GM20431 (cell line): ENCODE measurements at regions not wholly inside any gene's neighbourhood (a gene's known extent, or its start where the extent isn't known, plus 50 kb on each side); places are given as distances from the start of the nearest gene placed in this dataset.
"Not testable (repeated sequence)": the region's sequence is repeated elsewhere in the genome, so short reads cannot be mapped to it uniquely, and the experiment has no call there.

ENCODE experiments used
- in situ Hi-C: fragments of 300-500 bp; cut with MseI, MboI; formaldehyde crosslinking; loops from one replicate; pipeline ENCODE4 v1.15.0; 2020; ENCODE audit warnings: low sequenced_read_pairs; ENCODE audit not compliant: unreplicated experiment

DNA sequence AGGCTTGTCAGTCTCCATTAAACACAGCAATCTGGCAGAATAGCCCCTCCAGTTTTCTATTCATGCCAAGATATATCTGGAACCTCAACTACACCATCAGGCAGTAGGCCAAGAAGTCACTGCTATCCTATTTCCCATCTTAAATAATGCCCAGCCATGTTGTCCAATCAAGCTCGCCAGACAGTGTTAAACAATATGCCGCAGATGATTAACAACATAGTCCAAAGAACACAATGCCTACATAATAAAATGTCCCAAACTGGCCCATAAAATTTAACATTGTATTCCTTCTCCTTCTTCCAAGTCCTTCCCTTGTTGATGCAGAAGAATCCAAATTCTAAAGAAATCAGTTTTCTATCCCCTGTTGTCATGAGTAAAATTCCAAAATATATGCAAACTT lies 427.4 kb upstream of the PPP2R3A start:
- in situ Hi-C loops: no loop called here

DNA sequence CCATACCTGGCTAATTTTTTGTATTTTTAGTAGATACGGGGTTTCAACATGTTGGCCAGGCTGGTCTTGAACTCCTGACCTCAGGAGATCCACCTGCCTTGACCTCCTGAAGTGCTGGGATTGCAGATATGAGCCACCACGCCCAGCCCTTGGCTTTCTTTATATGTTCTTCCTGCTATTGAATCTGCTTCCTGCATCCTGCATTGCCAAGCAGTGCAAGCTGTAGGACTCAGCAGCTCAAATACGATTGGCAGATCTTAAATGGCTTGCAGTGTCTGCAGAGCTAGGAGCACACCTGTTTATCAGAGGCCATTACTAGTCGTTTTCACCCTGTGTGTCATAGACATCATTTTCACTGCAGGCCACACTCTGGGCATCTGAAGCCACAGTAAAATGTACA lies 426.2 kb upstream of the PPP2R3A start:
- in situ Hi-C loops: no loop called here

DNA sequence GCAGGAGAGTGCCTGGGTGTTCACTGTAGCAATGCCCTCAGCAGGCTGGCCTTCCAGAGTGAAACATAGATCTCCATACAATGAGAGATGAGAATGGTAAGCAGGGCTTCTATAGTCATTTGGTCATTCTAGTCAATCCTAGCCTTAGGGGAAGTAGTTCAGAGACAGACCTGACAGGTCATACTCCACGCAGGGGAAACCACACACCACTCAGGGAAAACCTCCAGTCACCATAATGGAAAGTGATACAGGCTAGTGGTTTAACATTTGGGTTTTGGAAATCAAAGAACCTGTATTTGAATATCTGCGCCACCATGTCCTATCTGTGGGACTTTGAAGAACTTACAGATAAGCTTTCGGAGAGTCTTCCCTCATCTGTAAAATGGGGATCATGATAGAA lies 425.7 kb upstream of the PPP2R3A start:
- in situ Hi-C loops: no loop called here

DNA sequence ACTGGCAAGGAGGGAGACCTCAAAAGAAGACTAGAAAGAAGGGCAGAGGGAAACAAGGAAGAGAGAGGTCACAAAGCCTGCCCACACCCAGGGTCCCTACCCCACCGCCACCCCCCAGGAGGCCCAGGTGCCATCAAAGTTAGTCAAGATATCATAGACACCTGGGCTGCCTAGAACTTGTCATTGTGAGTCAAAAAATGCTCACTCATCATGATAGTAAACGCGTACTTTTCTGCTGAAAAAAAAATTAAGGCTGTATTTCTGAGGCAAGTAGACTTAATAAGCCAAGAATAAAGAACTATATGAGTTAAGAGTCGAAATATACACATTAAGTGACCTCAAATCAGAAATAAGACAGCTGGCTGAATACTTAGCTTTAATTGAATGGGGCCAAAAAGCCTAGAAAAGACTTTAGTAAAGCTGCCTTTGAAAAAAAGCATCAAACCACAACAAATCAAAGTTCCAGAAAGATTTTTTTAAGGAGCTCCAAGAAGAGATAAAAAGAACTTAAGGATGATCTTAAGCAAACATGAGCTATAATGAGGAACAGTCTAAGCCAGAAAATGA lies 415.5 kb upstream of the PPP2R3A start:
- in situ Hi-C loops: no loop called here

DNA sequence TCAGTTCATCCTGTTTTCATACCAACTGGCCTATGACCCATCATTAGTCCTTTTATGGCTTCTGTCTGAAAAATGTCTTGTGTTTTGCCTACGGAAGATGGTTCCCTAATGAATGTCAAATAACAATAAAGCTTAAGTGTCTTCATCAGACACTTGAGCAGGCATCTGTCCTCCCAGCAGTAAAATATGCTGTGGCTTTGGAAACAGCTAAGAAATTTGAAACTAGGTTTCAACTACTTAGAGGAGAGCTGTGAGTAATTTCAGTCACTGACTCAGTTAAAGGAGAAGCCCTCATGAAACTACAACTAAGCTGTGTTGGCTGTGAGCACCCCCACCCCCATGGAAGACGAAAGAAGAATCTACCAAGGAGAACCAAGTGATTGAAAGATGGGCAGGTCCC lies 409.4 kb upstream of the PPP2R3A start:
- in situ Hi-C loops: no loop called here

DNA sequence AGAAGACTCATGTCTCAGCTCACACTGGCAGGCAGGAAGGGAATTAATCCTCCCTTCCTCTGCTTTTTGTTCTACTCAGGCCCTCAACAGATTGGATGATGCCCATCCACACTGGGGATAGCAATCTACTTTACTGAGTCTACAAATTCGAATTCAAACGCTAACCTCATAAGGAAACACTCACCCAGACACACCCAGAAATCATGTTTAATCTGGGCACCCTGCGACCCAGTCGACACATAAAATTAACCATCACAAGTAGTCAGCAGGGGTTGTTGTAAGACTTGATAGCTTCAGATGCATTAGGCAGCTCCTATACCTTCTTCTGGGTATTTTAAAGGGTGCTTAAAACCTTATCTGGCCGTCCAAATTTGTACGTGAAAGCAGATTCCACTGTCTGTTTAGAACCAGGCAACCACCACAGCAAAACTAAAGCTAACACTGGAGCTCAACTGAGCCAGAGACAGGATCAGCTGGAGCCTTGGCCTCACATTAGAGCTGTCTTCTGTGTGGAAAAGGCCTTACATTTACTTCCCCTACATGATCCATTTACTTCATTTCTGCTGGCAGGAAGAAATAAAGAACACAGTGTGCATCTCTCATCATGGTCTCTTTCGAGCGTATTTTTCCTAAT lies 407.3 kb upstream of the PPP2R3A start:
- in situ Hi-C loops: no loop called here

DNA sequence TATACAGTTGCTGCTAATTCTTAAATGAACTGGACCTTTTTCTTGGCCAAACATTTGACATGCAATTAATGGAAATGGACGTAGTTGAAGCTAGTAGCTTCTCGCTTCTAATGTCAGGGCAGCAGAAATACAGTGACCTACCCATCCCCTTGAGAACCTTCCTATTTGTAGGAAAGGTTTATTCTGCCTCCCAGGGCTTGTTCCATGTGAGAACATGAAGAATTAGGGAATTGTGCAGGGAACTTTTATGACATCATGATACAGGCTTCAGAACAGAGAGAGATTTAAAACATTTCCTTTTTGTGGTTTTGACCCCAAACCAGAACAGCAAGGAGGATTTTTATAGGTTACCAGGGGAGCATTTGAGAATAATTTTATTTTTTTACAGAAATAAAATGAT lies 406.6 kb upstream of the PPP2R3A start:
- in situ Hi-C loops: no loop called here

DNA sequence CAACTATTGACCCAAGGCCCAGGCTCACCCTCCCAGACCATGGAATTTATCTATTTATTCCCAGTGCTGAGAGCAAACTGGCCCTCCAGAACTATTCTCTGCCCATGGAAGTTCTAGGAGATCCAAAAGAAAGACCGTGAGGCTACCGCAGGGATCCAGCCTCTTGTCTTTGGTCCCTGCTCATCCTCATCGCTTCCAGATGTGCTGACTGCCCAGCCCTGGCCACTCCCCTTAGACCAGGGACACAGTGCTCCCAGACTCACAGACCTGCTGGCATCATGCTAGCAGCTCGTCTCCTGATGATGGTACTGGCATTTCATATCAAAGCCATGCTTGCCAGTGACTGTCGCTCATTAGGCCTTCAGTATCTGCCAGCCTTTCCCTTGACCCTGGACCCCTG lies 405.7 kb upstream of the PPP2R3A start:
- in situ Hi-C loops: no loop called here

DNA sequence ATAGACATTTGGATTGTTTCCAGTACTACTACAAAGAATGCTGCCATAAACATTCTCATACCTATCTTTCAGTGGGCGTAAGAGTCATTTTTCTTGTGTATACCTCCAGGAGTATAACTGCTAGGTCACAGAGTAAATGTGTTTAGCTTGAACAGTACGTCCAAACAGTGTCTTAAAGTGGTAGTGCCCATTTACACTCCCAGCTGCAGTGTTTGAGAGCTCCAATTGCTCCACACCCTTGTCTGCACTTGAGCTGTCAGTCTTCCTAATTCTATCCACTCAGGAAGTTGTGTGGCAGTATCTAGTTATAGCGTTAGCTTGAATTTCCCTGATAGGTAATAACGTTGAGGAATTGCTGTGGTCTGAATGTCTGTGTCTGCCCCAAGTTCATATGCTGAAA lies 404.7 kb upstream of the PPP2R3A start:
- in situ Hi-C loops: no loop called here

DNA sequence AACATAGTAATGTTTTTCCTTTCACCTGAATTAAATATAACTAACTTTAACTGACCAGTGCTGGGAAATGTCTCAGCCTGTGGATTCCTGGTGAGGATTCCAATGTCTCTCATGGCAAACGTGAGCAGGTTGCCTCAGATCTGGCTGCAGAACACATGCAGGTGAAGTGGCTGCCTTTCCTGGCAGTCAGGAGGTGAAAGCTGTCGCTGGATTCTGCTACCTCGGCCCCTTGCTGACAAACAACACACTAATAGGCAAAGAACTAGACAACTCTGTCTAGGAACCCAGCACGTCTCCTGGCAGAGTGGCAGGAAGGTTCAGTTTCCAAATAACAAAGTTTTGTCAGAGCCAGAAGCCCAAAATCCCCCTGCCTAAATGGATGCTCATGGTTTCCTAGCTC lies 400.8 kb upstream of the PPP2R3A start:
- in situ Hi-C loops: no loop called here

DNA sequence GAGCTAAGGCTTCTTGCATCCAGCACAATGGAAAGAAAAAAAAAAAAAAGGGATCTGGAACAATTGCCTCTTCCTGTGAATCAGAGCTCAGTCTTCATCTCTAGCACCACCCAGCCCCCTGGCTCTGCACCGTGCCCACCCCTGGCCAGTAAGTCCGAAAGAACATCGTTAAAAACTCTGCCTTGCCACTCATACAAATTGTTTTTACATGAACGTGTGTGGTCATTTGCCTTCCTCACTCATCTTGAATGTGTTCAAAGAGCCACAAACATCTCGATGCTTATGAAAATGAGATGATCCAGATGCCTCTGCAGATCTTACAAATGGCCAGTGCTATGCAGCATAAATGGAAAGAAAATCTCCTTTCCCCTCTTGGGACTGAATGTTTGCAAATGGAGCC lies 400.0 kb upstream of the PPP2R3A start:
- in situ Hi-C loops: no loop called here

DNA sequence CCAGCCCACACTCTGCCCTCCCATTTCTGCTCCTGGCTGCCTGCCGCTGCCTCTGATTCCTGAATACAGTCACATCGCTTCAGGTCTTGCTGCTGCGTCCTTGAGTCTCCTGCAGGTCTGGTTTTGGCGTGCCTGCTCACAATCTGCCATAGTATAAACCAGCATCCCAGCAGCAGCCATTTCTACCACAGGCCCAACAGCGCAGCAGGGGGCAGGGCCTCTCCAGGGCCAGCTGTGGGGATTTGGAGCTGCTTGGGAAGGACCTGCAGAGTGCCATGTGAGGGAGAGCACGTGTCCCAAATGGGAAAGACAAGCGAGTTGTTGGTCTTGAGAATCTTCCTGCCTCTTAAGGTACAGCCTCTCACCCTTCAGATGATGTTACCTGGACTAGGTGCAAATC lies 398.3 kb upstream of the PPP2R3A start:
- in situ Hi-C loops: no loop called here

DNA sequence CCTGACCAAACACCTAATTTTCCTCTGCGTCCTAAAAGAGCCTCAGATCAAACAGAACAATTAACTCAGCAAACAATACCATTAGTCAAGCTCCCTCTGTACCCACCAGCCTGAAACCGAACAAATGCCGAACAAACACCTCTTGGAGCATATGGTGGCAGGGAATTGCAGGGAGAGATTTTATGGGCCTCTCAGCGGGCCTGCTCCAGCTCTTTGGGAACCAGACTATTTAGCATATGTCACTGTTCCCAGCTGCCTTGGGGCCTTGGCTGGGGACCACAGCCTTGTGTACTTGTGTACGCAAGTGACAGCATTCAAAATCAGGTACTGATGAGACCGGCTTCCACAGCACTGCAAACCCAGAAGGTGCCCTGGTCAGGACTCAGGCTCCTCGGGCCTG lies 388.8 kb upstream of the PPP2R3A start:
- in situ Hi-C loops: no loop called here

DNA sequence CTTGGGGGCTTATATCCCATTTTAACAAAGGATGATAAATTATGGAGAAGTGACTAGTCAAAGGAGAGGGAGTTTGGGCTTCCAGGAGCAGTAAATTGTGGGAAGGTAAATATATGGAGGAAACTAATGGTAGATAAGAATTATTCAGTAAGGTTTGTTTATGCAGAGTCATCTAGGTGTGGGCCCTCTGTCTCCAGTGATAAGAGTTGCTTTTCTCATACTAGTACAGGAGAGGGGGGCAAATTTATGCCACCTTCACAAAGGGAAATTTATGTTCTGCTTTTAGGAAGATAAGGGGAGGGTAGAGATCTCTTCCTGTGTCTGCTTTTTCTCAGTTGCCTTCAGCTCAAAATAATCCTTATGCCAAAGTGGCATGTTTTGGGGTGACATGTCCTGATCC lies 383.7 kb upstream of the PPP2R3A start:
- in situ Hi-C loops: no loop called here

DNA sequence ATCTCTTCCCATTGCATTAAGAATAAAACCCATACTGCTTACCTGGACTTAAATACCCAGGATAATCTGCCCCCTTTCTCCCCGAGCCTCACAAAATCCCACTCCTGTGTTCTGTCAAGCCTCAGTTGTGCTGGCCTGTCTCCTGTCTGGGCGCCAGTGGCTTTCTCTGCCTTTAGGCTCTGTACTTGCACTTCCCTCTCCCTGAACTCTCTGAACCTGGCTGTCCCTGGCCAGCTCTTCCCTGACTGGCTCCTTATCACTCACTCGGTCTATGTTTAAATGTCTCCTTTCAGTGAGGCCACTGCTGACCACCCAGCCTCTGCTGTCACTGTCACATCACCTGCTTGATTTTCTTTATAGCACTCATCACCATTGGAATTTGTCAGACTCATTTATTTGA lies 382.7 kb upstream of the PPP2R3A start:
- in situ Hi-C loops: no loop called here

DNA sequence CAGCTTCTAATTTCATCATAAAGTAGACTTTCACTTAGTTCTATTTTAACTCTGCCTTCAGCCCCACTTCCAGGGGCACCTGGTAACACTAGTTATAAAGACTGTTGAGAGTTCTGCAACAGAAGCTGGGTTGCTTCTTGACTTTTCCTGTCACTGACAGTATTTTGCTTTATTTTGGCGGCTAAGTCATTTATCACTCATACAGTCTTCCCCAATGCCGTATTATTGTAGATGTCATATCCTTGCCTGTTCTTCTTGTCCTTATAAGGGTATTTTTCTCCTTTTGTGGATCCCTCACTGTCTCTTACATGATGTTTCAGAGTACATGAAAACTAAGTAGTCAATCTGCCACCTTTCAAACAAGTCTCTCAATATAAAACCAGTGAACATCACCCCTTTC lies 369.0 kb upstream of the PPP2R3A start:
- in situ Hi-C loops: no loop called here

DNA sequence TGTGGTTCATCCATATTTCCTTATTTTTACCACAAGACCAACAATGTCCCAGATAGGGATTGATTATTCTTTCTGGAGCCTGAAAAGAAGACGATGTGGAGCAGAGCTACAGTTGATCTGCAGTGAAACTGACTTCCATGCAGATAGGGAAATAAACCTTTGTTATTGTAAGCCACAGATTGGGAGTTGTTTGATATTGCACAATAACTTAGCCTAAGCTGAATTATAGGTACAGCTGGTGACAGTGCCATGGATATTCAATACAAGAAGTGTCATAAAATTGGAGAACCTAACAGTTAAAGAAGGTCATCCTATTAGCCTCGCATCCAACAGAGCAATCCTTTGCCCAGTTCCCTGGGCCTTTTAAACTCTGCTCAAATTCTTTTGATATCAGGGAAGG lies 367.7 kb upstream of the PPP2R3A start:
- in situ Hi-C loops: no loop called here

DNA sequence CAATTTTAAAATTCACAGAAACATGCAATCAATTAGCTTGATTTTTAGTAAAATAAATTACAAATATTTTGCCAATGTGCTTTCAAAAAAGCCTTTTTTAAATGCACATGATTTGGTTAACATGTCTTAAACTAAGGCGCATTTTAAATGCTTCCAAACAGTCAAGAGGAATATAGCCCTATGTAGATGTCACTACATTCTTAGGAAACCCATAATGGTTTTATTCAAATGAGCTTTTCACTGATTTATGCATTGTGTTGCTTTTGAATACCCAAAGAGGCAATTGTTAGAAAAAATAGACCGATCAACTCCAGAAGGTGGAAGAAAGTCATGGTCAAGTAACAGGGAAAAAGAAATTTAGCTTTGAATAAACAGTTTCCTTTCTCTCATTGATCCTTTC lies 366.9 kb upstream of the PPP2R3A start:
- in situ Hi-C loops: no loop called here

DNA sequence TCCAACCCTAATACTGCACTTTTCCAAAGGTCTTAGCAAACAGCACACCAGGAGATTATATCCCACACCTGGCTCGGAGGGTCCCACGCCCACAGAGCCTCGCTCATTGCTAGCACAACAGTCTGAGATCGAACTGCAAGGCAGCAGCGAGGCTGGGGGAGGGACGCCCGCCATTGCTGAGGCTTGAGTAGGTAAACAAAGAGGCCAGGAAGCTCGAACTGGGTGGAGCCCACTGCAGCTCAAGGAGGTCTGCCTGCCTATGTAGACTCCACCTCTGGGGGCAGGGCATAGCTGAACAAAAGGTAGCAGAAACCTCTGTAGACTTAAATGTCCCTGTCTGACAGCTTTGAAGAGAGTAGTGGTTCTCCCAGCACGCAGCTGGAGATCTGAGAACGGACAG lies 361.0 kb upstream of the PPP2R3A start:
- in situ Hi-C loops: not testable (repeated sequence)

DNA sequence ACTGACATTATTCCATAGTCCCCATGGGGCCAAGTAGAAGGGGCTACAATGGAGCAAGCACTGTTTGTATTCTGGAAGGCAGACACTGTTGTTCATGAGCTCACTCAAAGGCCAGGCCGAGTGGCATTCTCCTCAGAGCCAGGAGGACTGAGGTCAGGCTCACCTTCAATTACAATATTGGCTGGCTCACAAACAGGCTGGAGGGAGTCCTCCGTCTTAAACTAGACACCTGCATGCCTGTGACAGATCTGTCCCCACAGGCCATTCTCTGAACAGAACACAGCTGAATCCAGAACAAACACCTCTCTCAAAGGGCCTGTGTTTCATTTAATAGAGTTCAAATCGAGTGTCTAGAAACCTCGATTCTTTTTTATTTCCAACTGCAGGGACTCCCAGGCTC lies 347.4 kb upstream of the PPP2R3A start:
- in situ Hi-C loops: no loop called here

DNA sequence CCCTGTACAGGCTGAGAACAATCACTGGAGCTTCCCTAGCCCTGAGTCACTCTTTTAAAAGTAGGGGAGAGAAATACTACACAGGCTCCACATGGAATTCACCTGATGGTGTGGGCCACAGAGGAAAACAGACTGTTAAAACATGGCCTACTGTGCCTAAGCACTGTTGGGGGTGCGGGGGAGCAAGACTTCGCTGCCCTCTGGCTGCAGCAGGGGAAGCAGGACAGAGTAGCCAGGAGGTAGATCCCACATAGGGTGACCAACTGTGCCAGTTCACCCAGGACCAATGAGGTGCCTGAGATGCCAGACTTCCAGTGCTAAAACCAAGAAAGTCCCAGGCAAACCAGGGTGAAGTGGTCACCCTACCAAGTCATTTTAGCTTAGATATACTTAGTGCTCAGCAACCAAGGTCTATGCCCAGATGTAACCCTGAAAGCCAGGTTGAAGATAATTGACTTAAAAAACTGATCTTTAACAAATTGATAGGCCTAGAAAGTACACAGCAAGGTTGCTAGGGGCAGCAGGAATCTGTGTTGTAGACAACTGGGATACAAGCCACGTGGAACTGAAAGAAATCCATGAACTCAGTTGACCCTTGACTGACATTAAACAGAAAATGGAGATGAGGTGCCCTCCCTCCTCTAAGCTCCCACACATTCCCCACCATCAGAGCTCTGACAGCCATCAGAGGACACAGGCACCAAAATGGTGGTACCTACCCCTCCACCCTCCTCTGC lies 344.2 kb upstream of the PPP2R3A start:
- in situ Hi-C loops: no loop called here

DNA sequence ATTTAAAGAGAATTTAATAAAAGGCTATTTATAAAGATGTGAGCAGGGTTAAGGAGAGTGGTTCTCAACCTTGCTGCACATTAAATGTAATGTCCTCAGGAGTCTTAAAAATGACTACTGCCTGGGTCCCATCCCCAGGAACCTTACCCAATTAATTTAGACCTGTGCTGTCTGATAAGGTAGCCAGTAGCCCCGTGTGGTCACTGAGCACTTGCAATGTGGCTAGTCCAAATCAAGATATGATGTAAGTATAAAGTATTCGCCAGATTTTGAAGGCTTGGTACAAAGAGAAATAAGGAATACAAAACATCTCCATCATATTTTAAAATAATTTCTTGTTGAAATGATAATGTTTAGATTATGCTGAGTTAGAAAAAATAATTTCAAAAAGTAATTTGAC lies 343.3 kb upstream of the PPP2R3A start:
- in situ Hi-C loops: no loop called here
